Stimulated activated naive CD8-positive, alpha-beta T cell treated with anti-CD3 and anti-CD28 coated beads, Interleukin-15, amount 100 ng/mL, for 72 hours (primary cell): ENCODE measurements at regions not wholly inside any gene's neighbourhood (a gene's known extent, or its start where the extent isn't known, plus 50 kb on each side); places are given as distances from the start of the nearest gene placed in this dataset.

Experiments used
- ATAC-seq: fragments of 150-1000 bp; cut with Tn5 transposase; 2 replicates; pipeline ENCODE4 v1.10.0; 2021; ENCODE audit warnings: mild to moderate bottlenecking, moderate library complexity
- DNase-seq, 2 donors: peaks; one replicate each; pipeline ENCODE4 v3.0.0; 2021 to 2022
- H3K27ac Mint-ChIP-seq, 2 donors: one replicate each; pipeline ENCODE4 v1.8.0; 2022; ENCODE audit warnings: mild to moderate bottlenecking in 2 of 2, mixed read lengths in 2 of 2, moderate library complexity in 2 of 2
- H3K27me3 Mint-ChIP-seq: one replicate; pipeline ENCODE4 v1.8.0; 2022; ENCODE audit warnings: mixed read lengths
- H3K4me1 Mint-ChIP-seq: one replicate; pipeline ENCODE4 v1.8.0; 2022; ENCODE audit warnings: mild to moderate bottlenecking, mixed read lengths
- H3K4me3 Mint-ChIP-seq, 2 donors: one replicate each; pipeline ENCODE4 v1.8.0; 2022; ENCODE audit warnings: mild to moderate bottlenecking in 2 of 2, mixed read lengths in 2 of 2, moderate library complexity in 1 of 2
- H3K9me3 Mint-ChIP-seq, 2 donors: one replicate each; pipeline ENCODE4 v1.8.0; 2022; ENCODE audit warnings: mixed read lengths in 2 of 2

DNA sequence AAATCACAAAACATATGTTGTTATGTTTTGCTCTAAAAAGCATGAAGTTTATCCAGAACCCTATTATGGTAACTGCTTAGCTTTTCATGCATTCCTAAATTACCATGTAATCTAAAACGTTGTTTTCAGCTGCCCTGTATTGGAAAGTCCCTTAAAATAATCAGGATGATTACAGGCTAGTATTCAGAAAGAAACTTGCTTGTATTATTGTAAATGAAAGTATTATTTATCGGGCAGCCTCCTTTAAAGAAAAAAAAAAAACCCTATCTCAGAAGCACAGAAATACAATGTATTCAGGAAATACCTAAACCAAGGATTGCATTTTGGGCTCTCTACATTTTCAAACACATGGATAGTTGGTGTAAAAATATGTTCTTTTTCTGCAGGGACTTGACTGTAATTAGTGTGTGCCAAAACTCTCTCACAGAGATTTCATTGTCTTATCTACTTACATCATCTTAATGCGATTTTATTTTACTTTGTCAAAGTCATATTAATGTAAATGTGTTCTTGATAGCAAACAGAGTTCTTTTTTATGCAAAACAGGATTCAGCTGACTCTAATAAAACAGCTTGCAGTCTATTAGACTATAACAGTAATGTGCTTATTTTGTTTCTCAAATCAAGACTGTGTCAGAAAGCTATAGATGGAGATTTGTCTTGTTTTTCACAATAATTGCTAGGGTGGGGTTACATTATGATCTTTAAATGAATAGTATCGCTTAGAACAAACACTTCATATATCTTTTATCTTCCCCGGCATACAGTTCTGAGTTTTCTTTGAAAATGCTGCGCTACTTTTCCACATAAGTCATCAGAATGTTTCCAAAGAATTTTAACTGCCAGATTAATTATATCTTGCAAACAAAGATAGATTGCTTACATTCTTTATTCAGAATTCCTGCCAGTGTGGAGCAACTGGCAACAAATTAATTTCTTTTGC lies 65.3 kb upstream of the ARID5B start:
- Mint-ChIP-seq H3K4me3 (no peak overlapping the region), H3K27ac (no peak overlapping the region), H3K4me1 (peaks cover 19% of the 10 kb centered on the region), H3K27me3 (no peaks in the 10 kb centered on the region), H3K9me3 (no peaks in the 10 kb centered on the region)
- no peak for DNase-seq
- ATAC-seq, result no peak

DNA sequence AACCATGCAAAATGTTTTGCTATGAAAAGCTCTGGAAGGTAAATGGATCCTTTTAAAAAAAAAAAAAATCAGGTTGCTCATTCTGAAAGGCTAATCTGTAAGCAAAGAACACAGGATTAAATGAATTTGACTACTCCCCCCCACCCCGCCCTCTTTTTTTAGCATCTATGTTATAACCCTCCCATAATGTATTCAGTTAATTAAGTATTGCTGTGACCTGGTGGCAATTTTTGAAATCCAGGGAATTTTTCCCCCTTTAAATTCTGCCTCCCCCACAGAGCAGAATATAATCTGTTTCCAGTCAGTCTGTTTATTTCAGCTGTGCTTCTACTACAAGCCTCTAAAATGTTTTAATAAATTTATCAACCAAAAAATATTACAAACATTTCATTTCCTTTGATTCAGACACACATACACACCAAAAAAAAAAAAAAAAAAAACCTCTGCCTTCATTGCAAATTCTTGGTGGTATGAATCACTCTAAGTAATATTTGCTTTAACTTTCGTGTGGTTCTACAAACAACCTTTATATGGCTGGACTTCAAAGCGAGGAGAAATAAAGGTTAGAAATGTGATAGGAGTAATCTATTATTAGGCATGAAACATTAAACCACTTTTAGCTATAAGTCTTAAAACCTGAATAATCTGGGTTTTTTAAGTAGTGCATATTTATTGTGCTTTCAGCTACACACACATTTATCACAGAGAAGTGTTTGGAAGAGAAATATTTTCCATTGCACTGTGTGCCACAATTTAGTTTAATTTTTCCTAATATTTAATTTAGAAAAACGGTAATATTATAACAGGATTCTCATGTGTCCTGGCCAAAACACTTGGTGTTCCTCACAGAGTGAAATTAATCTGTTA lies 64.4 kb upstream of the ARID5B start:
- H3K4me3 Mint-ChIP-seq, result no peak overlapping the region
- ATAC-seq, result no peak
- H3K27me3 Mint-ChIP-seq, result no peaks in the 10 kb centered on the region
- H3K9me3 Mint-ChIP-seq, result no peaks in the 10 kb centered on the region
- H3K4me1 Mint-ChIP-seq, result peaks cover 19% of the 10 kb centered on the region
- DNase-seq, result no peak
- H3K27ac Mint-ChIP-seq, result no peak overlapping the region

DNA sequence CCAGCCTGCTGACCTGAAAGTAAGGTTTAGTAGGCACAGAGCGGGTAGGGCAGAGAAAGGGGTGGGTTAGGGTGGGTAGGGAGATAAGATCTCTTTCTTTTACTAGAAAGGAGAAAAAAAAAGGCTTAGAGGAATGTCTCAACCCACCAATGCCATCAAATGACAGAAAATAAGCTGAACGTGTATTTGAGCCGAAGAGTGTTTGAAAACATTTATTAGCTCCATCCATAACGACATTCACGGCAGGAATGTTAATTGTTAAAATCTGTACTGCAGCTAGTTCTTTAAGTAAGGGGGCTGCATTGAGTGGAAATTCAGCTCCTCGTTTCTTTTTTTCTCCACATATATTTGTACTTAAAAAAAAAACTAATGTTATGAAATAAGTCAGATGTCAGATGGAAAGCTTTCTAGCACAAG lies 63.7 kb upstream of the ARID5B start:
- Mint-ChIP-seq H3K27ac (no peak overlapping the region), H3K4me1 (peaks cover 19% of the 10 kb centered on the region), H3K4me3 (no peak overlapping the region), H3K9me3 (no peaks in the 10 kb centered on the region), H3K27me3 (no peaks in the 10 kb centered on the region)
- DNase-seq, result no peak
- ATAC-seq, result no peak

DNA sequence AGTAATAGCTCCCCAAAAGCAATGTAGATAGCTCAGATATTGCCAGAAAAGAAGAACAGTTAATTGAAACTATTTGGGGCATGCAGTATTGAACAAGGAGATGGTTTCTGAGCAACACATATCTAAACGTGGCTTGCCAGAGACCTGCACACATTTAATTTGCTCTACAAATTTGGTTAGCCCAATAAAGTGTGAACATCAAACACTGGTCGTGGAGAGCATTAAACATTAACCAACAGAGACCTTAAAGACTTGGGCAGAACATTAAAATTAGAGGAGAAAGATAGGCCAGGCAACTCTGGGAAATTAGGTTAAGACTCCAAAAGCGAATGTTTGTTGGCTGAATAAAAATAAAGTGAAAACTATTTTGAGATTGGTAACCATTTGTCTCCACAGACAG lies 61.6 kb upstream of the ARID5B start:
- DNase-seq, result no peak
- Mint-ChIP-seq H3K27ac (no peak overlapping the region), H3K27me3 (no peaks in the 10 kb centered on the region), H3K4me3 (no peak overlapping the region), H3K4me1 (peaks cover 18% of the 10 kb centered on the region), H3K9me3 (no peaks in the 10 kb centered on the region)
- ATAC-seq, result no peak

DNA sequence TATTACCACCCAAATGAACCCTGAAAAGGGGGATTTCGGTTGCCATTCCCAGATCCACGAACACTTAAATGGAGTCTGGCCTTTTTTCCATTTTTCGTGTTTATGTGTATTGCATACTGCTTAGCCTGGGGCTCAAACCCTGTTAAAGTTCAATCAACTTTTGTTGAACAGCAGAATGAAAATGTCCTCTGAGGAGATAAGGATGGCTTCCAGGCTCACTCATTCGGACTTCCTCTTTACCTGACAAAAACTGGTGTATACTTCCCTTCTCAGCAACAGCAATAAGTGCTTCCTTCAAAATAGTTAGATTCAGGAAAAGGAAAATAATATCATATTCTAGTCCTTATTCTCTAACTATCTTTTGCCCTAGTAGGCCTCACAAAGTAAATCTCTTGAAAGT lies 61.1 kb upstream of the ARID5B start:
- ATAC-seq (no peak), DNase-seq (no peak)
- peaks cover 13% of the 10 kb centered on the region for H3K4me1 Mint-ChIP-seq
- no peak overlapping the region for H3K4me3 Mint-ChIP-seq
- H3K27ac Mint-ChIP-seq, result no peak overlapping the region
- H3K27me3 Mint-ChIP-seq, result no peaks in the 10 kb centered on the region
- H3K9me3 Mint-ChIP-seq, result no peaks in the 10 kb centered on the region

DNA sequence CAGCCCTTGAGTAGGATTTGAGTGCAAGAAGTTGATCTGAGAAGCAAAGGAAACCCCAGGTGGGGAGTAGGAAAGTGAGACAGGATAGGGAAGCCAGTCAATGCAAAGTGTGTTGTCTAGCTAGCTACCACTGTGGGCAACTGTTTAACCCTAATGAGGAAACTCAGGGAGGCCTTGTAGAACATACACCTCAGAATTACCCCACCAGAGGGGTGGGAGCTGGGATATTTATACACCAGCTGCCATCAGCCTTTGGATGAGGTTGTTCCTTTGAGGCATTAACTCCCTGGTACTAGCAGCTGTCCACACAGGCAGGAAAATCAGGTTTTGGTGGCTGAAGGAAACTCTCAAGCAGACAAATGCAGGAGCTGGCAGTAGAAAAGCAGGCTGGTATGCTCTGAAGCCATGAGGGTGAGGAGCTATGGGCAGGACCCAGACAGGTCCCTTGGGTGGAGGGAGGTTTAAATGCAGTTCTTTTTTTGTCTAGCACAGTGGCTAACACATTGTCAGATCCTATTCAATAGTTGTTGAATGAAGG lies 60.1 kb upstream of the ARID5B start:
- H3K4me3 Mint-ChIP-seq, result no peak overlapping the region
- H3K4me1 Mint-ChIP-seq, result peaks cover 9% of the 10 kb centered on the region
- H3K27ac Mint-ChIP-seq, result no peak overlapping the region
- no peaks in the 10 kb centered on the region for H3K9me3 Mint-ChIP-seq
- ATAC-seq (no peak), DNase-seq (no peak)
- no peaks in the 10 kb centered on the region for H3K27me3 Mint-ChIP-seq

DNA sequence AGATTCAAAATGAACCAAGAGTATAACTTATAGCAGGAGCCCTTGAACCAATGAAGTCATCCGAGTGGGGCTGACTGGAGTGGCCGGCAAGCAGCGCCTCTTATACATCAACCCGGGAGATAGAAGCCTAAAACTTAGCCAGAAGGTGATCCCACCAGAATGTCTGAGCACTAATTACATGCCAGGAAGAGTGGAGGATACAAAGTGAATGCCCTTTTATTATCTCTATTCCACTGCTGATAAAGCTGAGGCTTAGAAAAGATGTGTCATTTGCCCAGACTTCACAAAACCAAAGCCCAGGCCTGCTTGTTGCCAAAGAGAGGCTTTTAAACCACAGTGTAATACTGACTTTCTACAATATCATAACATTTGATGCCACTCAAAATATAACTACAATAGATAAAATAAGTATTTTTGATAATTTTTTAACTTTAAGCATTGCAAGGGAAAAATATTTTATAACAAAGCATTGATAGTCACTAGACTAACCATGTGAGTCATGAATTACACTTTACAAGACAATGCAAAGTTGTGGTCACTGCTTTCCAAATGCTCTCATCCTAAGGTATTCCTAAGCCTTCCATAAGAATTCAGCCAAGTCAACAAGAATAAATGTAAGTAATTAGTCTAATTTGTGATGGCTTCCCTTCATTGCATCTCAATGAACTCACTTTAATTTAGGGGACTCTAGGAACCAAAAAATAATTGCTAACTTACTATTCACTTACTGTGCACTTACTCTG lies 58.6 kb upstream of the ARID5B start:
- H3K9me3 Mint-ChIP-seq, result no peaks in the 10 kb centered on the region

DNA sequence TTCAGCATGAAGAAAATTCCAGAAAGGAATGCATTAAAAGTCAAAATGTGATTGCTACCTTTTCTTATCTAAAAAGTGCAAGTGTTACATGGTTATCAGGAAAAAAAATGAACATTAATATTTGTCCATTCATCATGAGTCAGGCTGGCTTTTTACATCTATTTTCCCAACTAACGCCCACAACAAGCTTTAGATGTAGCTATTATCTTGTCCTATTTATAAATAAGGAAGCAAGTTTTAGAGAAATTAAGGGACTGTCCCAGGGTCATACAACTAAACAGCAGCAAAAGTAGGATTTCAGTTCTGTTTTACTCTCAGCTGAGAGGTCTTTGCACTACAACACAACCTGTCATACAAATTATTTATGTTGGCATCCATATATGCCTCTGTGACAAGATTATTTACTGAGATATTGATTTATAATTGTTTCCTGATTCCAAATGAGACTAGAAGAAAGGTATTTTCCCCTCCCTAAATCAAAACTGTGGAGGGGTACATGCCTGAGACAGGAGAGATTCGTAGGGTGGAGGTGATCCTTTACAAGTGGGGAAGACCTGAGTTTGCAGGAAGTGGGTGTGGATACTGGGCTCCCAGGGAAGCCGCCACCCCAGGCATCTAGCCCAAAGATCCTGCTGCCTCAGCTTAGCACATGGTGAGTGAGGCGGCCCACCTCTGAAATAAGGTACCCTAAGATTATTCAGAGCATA lies 57.2 kb upstream of the ARID5B start:
- no peaks in the 10 kb centered on the region for H3K9me3 Mint-ChIP-seq
- no peaks in the 10 kb centered on the region for H3K27me3 Mint-ChIP-seq
- H3K4me3 Mint-ChIP-seq, result no peak overlapping the region
- no peak for DNase-seq
- H3K4me1 Mint-ChIP-seq, result peaks cover 9% of the 10 kb centered on the region
- H3K27ac Mint-ChIP-seq, result peak overlapping the region in 1 of 2 donors; percentile 26
- ATAC-seq, result no peak

More for the DNA sequence above, 58.6 kb upstream of the ARID5B start:
- ATAC-seq (no peak), DNase-seq (no peak)
- Mint-ChIP-seq H3K4me3 (no peak overlapping the region), H3K4me1 (peaks cover 9% of the 10 kb centered on the region), H3K27me3 (no peaks in the 10 kb centered on the region), H3K27ac (no peak overlapping the region)

DNA sequence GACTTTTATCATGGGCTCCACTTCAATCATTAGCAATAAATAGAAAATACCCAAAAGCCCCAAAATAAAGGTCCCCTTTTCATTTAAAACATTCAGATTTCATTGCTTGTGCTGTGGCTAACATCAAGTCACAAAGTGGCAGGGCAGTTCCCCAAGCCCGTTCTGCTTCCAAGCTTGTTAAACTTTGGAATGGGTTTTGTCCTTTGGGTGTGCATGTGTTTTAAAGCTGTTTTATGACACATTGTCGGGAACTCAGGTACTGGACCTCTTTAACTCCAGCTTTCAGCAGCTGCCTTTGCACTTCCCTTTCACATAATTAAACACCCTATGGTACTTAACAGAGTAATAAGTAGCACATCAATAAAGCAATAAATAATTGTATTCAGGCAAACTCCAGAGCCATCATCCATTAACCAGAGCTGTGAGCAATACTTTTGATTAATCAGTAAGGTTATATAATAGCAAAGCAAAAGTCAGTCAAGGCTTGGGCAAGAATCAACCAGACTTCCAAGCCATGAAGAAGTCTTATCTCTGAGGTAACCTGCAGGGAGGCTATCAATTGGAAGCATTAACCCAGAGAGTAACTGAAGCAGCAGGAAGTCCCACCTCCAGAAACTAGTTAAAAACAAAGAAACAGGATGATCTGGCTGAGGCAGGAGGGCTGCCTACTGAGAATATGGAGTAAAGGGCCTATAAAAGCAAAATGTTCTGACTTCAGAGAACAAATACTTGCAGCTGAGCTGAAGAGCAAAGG lies 56.1 kb upstream of the ARID5B start:
- Mint-ChIP-seq H3K9me3 (no peaks in the 10 kb centered on the region), H3K27ac (no peak overlapping the region), H3K4me1 (peaks cover 9% of the 10 kb centered on the region), H3K4me3 (no peak overlapping the region), H3K27me3 (no peaks in the 10 kb centered on the region)
- ATAC-seq (no peak), DNase-seq (no peak)

DNA sequence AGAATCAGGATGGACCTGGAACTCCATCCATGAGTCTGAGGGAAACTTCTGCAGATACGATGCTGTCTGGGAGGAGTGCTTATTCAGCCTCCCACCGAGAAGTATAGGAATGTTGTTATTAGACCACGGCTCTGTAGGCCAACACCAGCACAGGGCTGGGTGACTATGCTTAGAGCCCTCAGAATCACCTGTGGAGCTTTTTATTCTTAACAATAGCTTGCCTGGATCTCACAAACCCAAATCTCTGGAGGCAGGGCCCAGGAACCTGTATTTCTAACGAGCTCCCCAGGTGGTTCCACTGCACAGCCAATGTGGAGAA lies 55.6 kb upstream of the ARID5B start:
- Mint-ChIP-seq H3K4me1 (peaks cover 9% of the 10 kb centered on the region), H3K27ac (no peak overlapping the region), H3K27me3 (no peaks in the 10 kb centered on the region), H3K4me3 (no peak overlapping the region), H3K9me3 (no peaks in the 10 kb centered on the region)
- ATAC-seq (no peak), DNase-seq (no peak)

DNA sequence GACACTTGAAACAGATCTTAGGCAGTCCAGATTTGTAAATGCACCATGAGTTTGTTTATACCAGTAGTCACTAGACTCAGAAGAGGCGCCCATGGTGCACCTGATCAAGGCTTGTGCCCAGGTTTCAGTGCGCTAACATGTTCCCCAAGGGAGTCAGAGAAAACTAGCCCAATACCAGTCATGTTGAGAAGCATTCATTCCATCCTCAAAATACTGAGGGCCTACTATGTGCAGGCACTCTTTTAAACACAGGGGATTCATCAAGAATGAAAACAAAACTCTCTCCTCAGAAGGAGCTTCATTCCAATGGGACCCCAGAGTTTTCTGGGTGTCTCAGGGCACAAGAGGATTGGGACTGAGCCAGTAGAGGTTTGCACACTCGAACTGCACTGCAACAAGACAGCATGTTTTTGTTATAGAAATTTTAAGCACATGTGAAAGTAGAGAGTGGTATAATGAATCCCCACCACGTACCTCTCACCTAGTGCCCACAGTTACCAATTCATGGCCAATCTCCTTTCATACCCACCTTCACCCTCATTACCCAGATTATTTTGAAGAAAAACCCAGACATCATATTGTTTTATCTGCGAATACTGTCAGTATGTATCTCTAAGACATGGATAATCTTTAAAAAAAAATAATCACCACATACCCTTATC lies 55.0 kb upstream of the ARID5B start:
- Mint-ChIP-seq H3K4me1 (peaks cover 9% of the 10 kb centered on the region), H3K9me3 (no peaks in the 10 kb centered on the region), H3K4me3 (no peak overlapping the region), H3K27ac (no peak overlapping the region), H3K27me3 (no peaks in the 10 kb centered on the region)
- ATAC-seq (peak; percentile 80), DNase-seq (no peak)

DNA sequence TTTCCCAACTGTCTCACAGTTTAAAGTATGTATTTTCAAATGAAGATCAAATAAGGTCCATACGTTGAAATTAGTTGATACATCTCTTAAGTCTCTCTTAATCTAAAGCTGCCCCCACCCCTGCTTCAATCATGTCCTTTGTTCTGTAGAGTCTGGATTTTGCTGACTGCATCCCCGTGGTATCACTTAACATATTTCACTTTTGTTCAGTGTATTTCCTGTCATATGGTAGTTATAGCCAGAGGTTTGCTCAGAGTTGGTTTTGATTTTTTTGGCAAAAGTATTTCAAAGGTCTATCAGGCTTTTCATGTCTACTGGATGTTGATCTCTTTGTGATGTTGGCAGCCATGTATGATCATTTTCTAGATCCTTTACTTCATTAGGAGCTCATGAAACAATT lies 54.4 kb upstream of the ARID5B start:
- H3K27ac Mint-ChIP-seq, result peak overlapping the region in 1 of 2 donors; percentile 79

DNA sequence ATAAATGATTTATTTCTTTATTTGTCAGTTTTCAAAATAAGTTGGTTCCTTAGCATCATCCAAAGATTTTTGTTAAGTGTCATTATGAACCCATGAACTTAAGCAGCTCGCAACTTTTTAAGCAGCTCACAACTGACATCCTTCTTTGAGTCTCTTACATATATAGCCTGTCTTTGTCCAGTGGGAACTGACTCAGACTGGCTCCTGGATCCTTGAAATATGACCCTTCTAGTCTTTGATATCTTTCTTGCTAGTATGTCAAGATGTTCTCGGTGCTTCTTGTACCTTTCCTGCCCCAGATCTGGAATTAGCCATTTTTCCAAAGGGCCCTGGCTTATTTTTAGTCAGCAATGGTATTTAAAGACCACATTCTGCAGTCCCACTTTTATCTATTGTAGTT lies 53.9 kb upstream of the ARID5B start:
- ATAC-seq (no peak), DNase-seq (no peak)
- H3K27ac Mint-ChIP-seq, result no peak overlapping the region
- H3K27me3 Mint-ChIP-seq, result no peaks in the 10 kb centered on the region
- no peaks in the 10 kb centered on the region for H3K9me3 Mint-ChIP-seq
- peaks cover 9% of the 10 kb centered on the region for H3K4me1 Mint-ChIP-seq
- H3K4me3 Mint-ChIP-seq, result no peak overlapping the region

More for the DNA sequence above, 54.4 kb upstream of the ARID5B start:
- peak; percentile 45 for ATAC-seq
- H3K9me3 Mint-ChIP-seq, result no peaks in the 10 kb centered on the region
- H3K4me1 Mint-ChIP-seq, result peaks cover 9% of the 10 kb centered on the region
- H3K4me3 Mint-ChIP-seq, result no peak overlapping the region
- H3K27me3 Mint-ChIP-seq, result no peaks in the 10 kb centered on the region
- no peak for DNase-seq

DNA sequence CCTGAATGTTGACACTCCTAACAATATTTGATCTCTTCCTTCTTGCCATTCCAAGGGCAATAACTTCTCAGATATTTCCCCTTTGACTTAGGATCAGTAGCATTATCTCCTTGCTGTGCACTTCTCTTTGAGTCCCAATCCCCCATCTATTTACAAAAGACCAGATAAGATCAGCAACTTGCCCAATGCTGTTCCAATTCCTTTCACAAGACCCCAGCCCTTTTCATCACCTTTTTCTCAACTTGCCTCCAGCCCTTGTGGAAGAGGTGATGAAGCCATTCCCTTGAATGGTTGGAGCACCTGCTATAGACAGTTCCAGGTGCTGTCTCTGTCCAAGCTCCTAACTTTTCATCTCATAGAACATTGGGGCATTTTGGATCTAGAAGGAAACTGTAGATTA lies 51.1 kb upstream of the ARID5B start:
- Mint-ChIP-seq H3K4me3 (no peak overlapping the region), H3K9me3 (no peaks in the 10 kb centered on the region), H3K4me1 (peaks cover 9% of the 10 kb centered on the region), H3K27ac (no peak overlapping the region), H3K27me3 (no peaks in the 10 kb centered on the region)
- ATAC-seq (no peak), DNase-seq (no peak)
